ENCODE measurements at regions not wholly inside any gene's neighbourhood (a gene's known extent, or its start where the extent isn't known, plus 50 kb on each side); places are given as distances from the start of the nearest gene placed in this dataset.

DNA sequence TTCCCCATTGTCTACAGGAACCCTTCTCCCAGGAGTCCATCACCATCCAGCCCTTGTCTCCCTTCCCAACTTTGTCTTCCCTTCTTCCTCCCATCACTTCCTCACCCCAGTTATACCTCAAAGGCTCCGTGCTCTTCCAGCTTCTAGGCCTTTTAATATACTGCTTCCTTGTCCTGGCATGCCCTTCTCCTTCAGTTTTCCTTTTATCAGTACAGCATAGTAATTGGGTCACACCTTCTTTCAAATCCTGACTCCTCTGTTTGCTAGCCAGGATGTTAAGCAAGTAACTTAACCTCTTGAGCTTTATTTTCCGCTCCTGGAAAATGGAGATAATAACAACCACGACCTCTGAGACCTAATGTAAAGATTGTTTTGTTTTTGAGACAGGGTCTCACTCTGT, 54.9 kb upstream of the PNRC1 start:
- TF ChIP-seq RARB (CRISPR knock-in tag; IDR thresholded peaks at IDR 0.05), result no peak
- no peak for TF ChIP-seq ARNTL (CRISPR knock-in tag; IDR thresholded peaks at IDR 0.05; ENCODE audit: borderline replicate concordance, low read depth)
- TF ChIP-seq PATZ1 (CRISPR knock-in tag; IDR thresholded peaks at IDR 0.05; ENCODE audit: borderline replicate concordance), result no peak
- no peak for TF ChIP-seq ZFP3 (CRISPR knock-in tag; IDR thresholded peaks at IDR 0.05)
- TF ChIP-seq PPARA (CRISPR knock-in tag; IDR thresholded peaks at IDR 0.05; ENCODE audit: borderline replicate concordance), result no peak
- no peak for TF ChIP-seq CREB5 (CRISPR knock-in tag; IDR thresholded peaks at IDR 0.05; ENCODE audit: low read depth)
- TF ChIP-seq ZNF70 (CRISPR knock-in tag; IDR thresholded peaks at IDR 0.05), result no peak
- TF ChIP-seq CSRNP3 (CRISPR knock-in tag; IDR thresholded peaks at IDR 0.05), result no peak

Measured in SK-N-SH treated with all-trans-retinoic acid at 6 μM for 48 hours (cell line).